ENCODE measurements at regions not wholly inside any gene's neighbourhood (a gene's known extent, or its start where the extent isn't known, plus 50 kb on each side); places are given as distances from the start of the nearest gene placed in this dataset.

DNA sequence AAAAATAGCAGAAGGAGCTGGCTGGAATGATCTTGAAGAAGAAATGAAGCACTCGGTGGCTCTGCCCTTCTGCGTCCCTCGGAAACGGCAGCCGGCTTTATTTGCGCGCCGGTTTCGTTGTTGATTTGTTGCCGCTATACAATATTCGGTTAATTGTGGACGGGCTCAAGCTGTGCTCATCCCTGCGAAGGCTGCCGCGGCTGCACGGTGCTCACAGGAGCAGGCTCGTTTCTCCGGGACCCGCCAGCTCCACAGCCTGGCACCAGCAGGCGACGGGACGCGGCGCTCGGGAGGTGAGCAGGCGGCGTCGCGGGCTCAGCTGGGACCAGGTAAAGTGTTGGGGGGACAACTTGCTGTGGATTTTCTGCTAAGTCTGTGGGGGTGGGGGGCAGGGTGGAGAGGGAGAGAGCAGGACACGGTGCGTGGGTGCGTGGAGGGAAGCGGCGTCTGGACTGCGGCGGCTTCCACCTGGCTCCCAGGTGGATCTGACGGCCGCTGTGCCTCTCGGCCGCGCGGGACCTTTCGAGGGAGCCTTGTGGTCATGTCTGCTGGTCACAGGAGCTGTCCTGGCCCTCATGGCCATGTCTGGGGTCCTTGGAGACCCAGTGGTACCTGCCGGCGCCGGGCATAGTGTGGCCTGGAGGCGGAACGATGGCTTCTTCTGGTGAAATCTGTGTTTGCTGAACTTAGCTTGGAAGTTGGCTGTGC is 90.9 kb downstream of the TEX29 start:
- no peak for TF ChIP-seq TEAD4 (IDR thresholded peaks at IDR 0.05; ENCODE audit: borderline replicate concordance, insufficient read depth)
- no peak for TF ChIP-seq RAD21 (IDR thresholded peaks at IDR 0.05; ENCODE audit: low read length)
- TF ChIP-seq, protein P1, sequence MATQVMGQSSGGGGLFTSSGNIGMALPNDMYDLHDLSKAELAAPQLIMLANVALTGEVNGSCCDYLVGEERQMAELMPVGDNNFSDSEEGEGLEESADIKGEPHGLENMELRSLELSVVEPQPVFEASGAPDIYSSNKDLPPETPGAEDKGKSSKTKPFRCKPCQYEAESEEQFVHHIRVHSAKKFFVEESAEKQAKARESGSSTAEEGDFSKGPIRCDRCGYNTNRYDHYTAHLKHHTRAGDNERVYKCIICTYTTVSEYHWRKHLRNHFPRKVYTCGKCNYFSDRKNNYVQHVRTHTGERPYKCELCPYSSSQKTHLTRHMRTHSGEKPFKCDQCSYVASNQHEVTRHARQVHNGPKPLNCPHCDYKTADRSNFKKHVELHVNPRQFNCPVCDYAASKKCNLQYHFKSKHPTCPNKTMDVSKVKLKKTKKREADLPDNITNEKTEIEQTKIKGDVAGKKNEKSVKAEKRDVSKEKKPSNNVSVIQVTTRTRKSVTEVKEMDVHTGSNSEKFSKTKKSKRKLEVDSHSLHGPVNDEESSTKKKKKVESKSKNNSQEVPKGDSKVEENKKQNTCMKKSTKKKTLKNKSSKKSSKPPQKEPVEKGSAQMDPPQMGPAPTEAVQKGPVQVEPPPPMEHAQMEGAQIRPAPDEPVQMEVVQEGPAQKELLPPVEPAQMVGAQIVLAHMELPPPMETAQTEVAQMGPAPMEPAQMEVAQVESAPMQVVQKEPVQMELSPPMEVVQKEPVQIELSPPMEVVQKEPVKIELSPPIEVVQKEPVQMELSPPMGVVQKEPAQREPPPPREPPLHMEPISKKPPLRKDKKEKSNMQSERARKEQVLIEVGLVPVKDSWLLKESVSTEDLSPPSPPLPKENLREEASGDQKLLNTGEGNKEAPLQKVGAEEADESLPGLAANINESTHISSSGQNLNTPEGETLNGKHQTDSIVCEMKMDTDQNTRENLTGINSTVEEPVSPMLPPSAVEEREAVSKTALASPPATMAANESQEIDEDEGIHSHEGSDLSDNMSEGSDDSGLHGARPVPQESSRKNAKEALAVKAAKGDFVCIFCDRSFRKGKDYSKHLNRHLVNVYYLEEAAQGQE (IDR thresholded peaks at IDR 0.05; ENCODE audit: low read depth, low read length): no peak
- no peak for TF ChIP-seq RFX5 (IDR thresholded peaks at IDR 0.05; ENCODE audit: low read length)
- no peak for TF ChIP-seq MXI1 (IDR thresholded peaks at IDR 0.05; ENCODE audit: low read depth, low read length)
- TF ChIP-seq, protein P2, sequence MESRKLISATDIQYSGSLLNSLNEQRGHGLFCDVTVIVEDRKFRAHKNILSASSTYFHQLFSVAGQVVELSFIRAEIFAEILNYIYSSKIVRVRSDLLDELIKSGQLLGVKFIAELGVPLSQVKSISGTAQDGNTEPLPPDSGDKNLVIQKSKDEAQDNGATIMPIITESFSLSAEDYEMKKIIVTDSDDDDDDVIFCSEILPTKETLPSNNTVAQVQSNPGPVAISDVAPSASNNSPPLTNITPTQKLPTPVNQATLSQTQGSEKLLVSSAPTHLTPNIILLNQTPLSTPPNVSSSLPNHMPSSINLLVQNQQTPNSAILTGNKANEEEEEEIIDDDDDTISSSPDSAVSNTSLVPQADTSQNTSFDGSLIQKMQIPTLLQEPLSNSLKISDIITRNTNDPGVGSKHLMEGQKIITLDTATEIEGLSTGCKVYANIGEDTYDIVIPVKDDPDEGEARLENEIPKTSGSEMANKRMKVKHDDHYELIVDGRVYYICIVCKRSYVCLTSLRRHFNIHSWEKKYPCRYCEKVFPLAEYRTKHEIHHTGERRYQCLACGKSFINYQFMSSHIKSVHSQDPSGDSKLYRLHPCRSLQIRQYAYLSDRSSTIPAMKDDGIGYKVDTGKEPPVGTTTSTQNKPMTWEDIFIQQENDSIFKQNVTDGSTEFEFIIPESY (IDR thresholded peaks at IDR 0.05; ENCODE audit: borderline replicate concordance, low read depth): no peak
- TF ChIP-seq RCOR1 (IDR thresholded peaks at IDR 0.05; ENCODE audit: low read length): no peak
- TF ChIP-seq NRF1 (IDR thresholded peaks at IDR 0.05; ENCODE audit: low read depth, low read length): no peak
- TF ChIP-seq, protein P3, sequence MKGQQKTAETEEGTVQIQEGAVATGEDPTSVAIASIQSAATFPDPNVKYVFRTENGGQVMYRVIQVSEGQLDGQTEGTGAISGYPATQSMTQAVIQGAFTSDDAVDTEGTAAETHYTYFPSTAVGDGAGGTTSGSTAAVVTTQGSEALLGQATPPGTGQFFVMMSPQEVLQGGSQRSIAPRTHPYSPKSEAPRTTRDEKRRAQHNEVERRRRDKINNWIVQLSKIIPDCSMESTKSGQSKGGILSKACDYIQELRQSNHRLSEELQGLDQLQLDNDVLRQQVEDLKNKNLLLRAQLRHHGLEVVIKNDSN (IDR thresholded peaks at IDR 0.05; ENCODE audit: borderline replicate concordance, low read depth): no peak
- TF ChIP-seq, protein P4, sequence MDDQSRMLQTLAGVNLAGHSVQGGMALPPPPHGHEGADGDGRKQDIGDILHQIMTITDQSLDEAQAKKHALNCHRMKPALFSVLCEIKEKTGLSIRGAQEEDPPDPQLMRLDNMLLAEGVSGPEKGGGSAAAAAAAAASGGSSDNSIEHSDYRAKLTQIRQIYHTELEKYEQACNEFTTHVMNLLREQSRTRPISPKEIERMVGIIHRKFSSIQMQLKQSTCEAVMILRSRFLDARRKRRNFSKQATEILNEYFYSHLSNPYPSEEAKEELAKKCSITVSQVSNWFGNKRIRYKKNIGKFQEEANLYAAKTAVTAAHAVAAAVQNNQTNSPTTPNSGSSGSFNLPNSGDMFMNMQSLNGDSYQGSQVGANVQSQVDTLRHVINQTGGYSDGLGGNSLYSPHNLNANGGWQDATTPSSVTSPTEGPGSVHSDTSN (IDR thresholded peaks at IDR 0.05): no peak
- TF ChIP-seq, protein P5, sequence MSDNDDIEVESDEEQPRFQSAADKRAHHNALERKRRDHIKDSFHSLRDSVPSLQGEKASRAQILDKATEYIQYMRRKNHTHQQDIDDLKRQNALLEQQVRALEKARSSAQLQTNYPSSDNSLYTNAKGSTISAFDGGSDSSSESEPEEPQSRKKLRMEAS (IDR thresholded peaks at IDR 0.05; ENCODE audit: low read depth): no peak
- TF ChIP-seq JUND (IDR thresholded peaks at IDR 0.05): no peak
- TF ChIP-seq EZH2phosphoT487 (IDR thresholded peaks at IDR 0.05; ENCODE audit: borderline replicate concordance, low read depth): no peak
- TF ChIP-seq GABPA (IDR thresholded peaks at IDR 0.05; ENCODE audit: low read depth): no peak
- TF ChIP-seq RXRA (IDR thresholded peaks at IDR 0.05; ENCODE audit: borderline replicate concordance, low read depth): no peak
- no peak for TF ChIP-seq TAF1 (IDR thresholded peaks at IDR 0.05; ENCODE audit: borderline replicate concordance, low read depth, low read length)
- Histone ChIP-seq H4K20me1 (ENCODE audit: insufficient read depth) (no peaks in the 10 kb centered on the region), H3K27ac (ENCODE audit: low read depth in 2 of 2, low read length in 1 of 2) (no peak overlapping the region), H3K4me3 (ENCODE audit: low read depth in 2 of 2, low read length in 1 of 2) (no peak overlapping the region), H3K4me1 (ENCODE audit: control insufficient read depth in 1 of 2, insufficient read depth in 2 of 2, low read depth in 1 of 2, low read length in 1 of 2) (no peaks in the 10 kb centered on the region), H2AFZ (ENCODE audit: low read depth) (no peak overlapping the region), H3K79me2 (ENCODE audit: insufficient read depth) (no peaks in the 10 kb centered on the region), H3K4me2 (no peak overlapping the region), H3K36me3 (replicated peaks in 1 of 2; ENCODE audit: control insufficient read depth in 1 of 2, insufficient read depth in 2 of 2, low read length in 1 of 2) (no peaks in the 10 kb centered on the region), H3K27me3 (ENCODE audit: insufficient read depth) (peaks cover 77% of the 10 kb centered on the region), H3K9me3 (no peaks in the 10 kb centered on the region), H3K9ac (no peak overlapping the region), H3K9me2 (no peaks in the 10 kb centered on the region), H3F3A (replicated peaks; ENCODE audit: insufficient read depth) (no peaks in the 10 kb centered on the region)
- DNase-seq: no peak
- CTCF ChIA-PET: interaction anchor here (1.4 to 2.8 kb wide), 2 partner anchors 10 to 17 kb away, joined by 5 to 14 read pairs; no protein-coding TSS in a partner anchor
- POLR2A ChIA-PET: no interaction called here
- 17% methylated on average over 21 of the region's 48 CpGs for WGBS (ENCODE audit: low lambda C conversion rate)

All from SK-N-SH (cell line).